Erythroblast (primary cell): ENCODE measurements at regions not wholly inside any gene's neighbourhood (a gene's known extent, or its start where the extent isn't known, plus 50 kb on each side); places are given as distances from the start of the nearest gene placed in this dataset.

ENCODE experiments used
- GATA1 ChIP-seq: IDR thresholded peaks from 2 replicates; pipeline ENCODE4 v1.6.1; 2011; ENCODE audit warnings: low read depth, mild to moderate bottlenecking, control low read depth, low read length, moderate library complexity
- POLR2A ChIP-seq: IDR thresholded peaks from 2 replicates; pipeline ENCODE4 v1.6.1; 2011; ENCODE audit warnings: mild to moderate bottlenecking, low read length

DNA sequence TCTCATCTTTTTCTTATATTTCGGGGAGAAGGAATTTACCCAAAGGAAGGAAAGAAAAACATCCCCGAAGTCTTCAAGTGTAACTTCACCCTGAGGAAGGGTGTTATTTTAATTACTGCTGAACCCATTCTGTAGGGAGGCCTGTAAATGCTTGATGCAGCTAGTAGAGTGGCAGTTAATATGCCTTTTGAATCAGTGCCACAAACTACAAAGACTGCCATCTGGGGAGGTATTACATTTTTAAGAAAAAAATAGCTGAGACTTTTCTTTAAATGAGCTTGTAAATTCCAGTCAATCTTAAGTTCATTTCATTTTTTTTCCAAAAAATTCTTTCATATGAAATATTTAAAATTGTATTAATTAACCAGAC is 233.1 kb upstream of the FERD3L start:
- TF ChIP-seq POLR2A (no peak), GATA1 (no peak)
